Activated naive CD4-positive, alpha-beta T cell treated with anti-CD3 and anti-CD28 coated beads, Interleukin-2, amount 50 U/mL, for 72 hours (primary cell): ENCODE measurements at regions not wholly inside any gene's neighbourhood (a gene's known extent, or its start where the extent isn't known, plus 50 kb on each side); places are given as distances from the start of the nearest gene placed in this dataset.
"Not testable (repeated sequence)": the region's sequence is repeated elsewhere in the genome, so short reads cannot be mapped to it uniquely, and the experiment has no call there.

Experiments
- ATAC-seq, 2 donors: fragments of 150-1000 bp; cut with Tn5 transposase; 2 replicates each; pipeline ENCODE4 v1.10.0; 2021; ENCODE audit warnings: mild to moderate bottlenecking in 2 of 2, moderate library complexity in 2 of 2
- DNase-seq, 2 donors: peaks; one replicate each; pipeline ENCODE4 v3.0.0; 2021 to 2022; ENCODE audit warnings: low spot score in 2 of 2
- H3K27ac Mint-ChIP-seq, 2 donors: one replicate each; pipeline ENCODE4 v1.8.0; 2022; ENCODE audit warnings: mild to moderate bottlenecking in 2 of 2, mixed read lengths in 2 of 2
- H3K36me3 Mint-ChIP-seq, 2 donors: one replicate each; pipeline ENCODE4 v1.8.0; 2022; ENCODE audit warnings: mixed read lengths in 2 of 2
- H3K9me3 Mint-ChIP-seq, 2 donors: one replicate each; pipeline ENCODE4 v1.8.0; 2022; ENCODE audit warnings: mixed read lengths in 2 of 2

DNA sequence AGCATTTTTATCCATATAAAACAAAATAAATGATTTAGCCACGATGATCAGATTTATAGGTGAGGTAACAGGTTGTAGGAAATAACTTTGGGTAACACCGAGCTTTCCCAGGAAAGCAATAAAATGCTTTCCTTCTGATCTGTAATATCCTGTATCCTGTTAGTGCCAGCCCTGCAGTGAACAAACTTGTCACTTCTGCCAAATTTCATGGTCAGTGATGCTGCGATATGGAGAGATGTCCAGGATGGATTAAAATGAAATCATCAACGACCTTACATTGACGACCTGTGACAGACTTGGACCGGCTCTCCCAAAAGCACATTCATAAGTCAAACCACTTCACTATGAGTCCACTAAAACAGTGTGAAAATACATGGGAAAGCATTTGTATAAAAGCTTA lies 608.0 kb upstream of the NRP1 start:
- H3K27ac Mint-ChIP-seq, result no peak overlapping the region
- H3K9me3 Mint-ChIP-seq, result peaks cover 4 to 5% of the 10 kb centered on the region in 2 donors
- DNase-seq, result no peak
- H3K36me3 Mint-ChIP-seq, result no peaks in the 10 kb centered on the region
- ATAC-seq, result no peak

DNA sequence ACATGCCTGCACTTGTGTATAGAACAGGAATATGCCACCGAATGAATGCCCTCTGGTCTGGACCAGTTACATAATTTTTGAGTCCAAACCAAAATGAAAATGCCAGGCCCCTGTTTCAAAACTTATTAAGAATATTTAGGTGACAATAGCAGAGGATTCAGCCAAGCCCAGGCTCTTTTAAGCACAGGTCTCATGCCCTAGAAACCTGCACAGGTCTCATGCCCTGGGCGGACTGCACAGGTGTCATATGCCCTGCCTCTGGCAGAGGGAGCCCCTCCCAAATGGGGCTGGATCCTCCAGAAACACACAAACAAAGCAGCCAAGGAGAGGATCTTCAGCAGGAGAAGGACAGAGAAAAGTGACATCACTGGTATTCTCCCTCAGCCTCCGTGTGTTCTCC lies 605.4 kb upstream of the NRP1 start:
- H3K36me3 Mint-ChIP-seq, result no peaks in the 10 kb centered on the region
- ATAC-seq (no peak), DNase-seq (no peak)
- H3K27ac Mint-ChIP-seq, result no peak overlapping the region
- H3K9me3 Mint-ChIP-seq, result no peaks in the 10 kb centered on the region

DNA sequence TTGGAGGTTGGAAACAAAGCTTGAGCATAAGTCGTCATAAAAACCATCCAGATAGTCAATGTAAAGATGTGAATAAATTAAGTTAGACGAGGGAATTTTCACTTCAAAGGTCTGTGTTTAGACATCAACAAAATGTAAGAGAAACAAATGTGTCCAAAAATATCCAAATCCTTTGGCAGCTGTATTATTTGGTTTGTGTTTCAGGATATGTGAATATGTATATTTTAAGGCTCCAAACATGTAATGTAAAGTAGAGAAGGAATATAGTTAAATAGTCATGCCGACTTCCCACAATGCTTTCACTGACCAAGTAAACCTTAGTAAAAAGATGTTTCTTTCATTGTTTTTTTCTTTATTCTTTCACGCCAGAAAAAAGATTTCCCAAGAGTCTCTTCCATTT lies 604.9 kb upstream of the NRP1 start:
- Mint-ChIP-seq H3K36me3 (no peaks in the 10 kb centered on the region), H3K9me3 (no peaks in the 10 kb centered on the region), H3K27ac (no peak overlapping the region)
- no peak for DNase-seq
- no peak for ATAC-seq

DNA sequence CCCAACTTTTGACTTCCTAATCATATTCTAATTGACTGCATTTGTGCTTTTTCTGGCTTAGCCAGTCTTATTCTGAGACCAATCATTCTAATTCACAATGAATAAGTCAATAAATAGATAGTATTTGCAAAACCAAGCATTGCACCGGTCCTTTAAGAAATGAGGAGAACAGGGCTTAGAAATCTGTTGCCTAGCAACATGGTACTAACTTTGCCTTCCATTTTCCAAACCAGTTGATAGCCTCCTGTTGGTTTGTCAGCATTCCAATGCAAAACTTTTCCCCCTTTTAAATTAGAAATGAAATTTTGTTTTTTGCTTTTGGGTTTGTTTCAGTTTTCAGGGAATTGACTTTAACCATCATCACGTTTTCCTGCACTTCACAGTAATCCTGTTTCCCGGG lies 603.5 kb upstream of the NRP1 start:
- DNase-seq, result no peak
- no peak for ATAC-seq
- Mint-ChIP-seq H3K36me3 (no peaks in the 10 kb centered on the region), H3K27ac (no peak overlapping the region), H3K9me3 (no peaks in the 10 kb centered on the region)

DNA sequence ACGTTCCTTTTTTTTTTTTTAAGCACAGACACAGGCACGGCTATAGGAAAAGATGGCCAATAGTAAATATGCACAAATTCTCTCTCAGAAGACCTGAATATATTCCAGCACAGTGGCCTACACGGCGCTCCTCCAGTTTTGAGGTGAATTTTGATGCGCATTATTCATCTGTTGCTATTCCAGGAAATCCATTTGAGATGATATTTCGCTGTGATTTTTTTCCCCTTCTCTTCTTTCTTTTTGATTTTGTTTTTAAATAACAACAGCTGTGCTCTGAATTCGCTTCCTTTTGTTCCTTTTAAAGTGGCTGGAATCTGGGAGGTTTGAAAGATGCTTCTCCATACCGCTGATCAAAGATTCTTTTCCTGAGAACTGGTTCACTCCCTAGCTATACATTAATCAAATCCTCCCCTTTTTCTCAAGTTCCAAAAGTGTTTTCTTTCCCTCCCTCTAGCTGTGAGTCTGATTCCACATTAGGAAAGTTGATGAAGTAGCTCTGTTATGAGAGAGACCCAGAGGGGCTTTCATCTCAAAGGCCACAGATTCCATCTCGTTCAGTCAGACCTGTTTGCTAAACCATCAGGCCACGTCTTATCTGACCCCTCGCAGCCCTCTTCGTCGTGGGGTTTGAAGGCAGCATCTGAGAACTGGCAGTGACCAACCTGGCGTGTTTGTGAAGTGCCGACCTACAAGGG lies 602.7 kb upstream of the NRP1 start:
- H3K36me3 Mint-ChIP-seq, result no peaks in the 10 kb centered on the region
- no peak overlapping the region for H3K27ac Mint-ChIP-seq
- no peaks in the 10 kb centered on the region for H3K9me3 Mint-ChIP-seq
- ATAC-seq (no peak), DNase-seq (no peak)

DNA sequence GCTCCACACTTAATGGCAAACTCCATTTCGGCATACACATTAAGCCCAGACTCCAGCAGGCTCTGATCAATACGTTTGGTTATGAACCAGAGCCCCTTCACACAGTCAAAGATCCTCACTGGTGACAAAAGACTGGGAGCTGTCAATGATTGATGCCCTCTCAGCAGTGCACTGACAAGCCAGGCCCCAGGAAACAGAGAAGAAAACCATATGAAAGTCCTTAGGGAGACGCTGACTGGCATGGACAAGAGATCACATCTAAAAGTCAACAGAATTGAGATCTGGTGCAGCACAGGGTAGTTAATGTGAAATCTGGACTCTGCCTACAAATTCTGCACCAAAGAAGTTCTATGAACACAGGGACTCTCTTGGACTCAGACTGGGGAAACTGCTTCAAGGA lies 600.9 kb upstream of the NRP1 start:
- Mint-ChIP-seq H3K27ac (no peak overlapping the region), H3K36me3 (no peaks in the 10 kb centered on the region), H3K9me3 (no peaks in the 10 kb centered on the region)
- no peak for ATAC-seq
- no peak for DNase-seq

DNA sequence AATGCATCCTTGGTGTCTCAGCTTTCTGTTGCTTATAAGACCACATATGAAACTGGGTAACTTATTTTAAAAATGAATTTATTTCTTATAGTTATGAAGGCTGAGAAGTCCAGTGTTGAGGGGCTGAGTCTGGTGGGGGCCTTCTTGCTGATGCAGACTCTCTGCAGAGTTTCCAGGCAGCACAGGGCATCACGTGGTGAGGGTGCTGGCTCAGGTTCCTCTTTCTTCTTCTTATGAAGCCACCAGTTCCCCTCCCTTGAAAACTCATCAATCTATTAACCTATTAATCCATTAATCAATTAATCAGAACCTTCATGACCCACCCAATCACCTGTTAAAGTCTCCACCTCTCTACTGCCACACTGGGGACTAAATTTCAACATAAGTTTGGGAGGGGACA lies 595.6 kb upstream of the NRP1 start:
- no peaks in the 10 kb centered on the region for H3K36me3 Mint-ChIP-seq
- no peak overlapping the region for H3K27ac Mint-ChIP-seq
- ATAC-seq (no peak), DNase-seq (no peak)
- no peaks in the 10 kb centered on the region for H3K9me3 Mint-ChIP-seq

DNA sequence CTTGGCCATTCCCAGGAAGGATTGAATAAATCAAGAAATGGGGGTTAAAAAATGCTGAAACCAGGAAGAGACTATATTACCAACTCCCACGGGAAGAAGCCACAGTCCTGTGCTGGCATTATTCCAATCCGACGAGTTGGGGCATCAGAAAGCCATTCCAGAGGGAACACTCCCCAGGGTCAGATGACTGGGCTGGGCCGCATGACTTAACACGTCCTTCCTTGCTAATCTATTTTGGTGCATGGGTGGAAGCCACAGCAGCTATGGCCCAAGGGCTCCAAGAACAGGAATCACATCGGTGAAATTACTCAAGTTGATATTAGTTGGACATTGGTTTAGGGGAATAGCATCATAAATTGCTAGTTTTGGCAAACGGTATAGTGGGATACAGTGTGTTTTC lies 592.9 kb upstream of the NRP1 start:
- DNase-seq (no peak), ATAC-seq (no peak)
- H3K36me3 Mint-ChIP-seq, result no peaks in the 10 kb centered on the region
- no peaks in the 10 kb centered on the region for H3K9me3 Mint-ChIP-seq
- H3K27ac Mint-ChIP-seq, result no peak overlapping the region

DNA sequence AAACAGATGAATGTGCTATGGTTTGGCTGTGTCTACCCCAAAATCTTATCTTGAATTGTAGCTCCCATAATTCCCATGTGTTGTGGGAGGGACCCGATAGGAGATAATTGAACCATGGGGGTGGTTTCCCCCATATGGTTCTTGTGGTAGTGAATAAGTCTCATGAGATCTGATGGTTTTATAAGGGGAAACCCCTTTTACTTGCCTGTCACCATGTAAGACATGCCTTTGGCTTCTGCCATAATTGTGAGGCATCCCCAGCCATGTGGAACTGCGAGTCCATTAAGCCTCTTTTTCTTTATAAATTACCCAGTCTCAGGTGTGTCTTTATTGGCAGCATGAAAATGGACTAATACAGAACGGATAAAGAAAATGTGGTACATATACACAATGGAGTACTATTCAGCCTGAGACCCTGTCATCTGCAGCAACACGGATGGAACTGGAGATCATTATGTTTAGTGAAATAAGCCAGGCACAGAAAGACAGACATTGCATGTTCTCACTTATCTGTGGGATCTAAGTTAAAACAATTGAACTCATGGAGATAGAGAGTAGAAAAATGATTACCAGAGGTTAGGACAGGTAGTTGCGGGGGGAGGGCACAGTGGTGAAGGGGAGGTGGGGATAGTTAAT lies 587.6 kb upstream of the NRP1 start:
- H3K36me3 Mint-ChIP-seq, result no peaks in the 10 kb centered on the region
- H3K9me3 Mint-ChIP-seq, result peaks cover 5% of the 10 kb centered on the region in 2 donors
- DNase-seq (no peak), ATAC-seq (peak in 1 of 2 donors; percentile 59)
- no peak overlapping the region for H3K27ac Mint-ChIP-seq

DNA sequence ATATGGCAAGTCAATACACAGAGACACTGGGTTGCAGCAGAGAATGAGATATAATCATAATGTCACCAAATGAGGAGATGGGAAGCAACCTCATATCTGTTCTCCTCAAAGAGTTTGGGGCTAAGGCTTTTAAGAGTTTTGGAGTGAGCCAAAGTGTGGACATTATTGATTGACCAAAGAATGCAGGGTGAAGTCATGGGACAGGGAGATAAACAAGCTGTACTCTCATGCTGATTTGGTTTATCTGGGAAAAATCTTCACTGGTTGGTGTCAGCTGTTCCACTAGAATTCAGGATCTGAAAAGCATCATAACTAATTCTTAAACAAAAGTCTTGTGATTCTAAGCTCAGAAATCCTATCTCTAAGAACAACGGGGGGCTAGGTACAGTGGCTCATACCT lies 585.9 kb upstream of the NRP1 start:
- Mint-ChIP-seq H3K36me3 (no peaks in the 10 kb centered on the region), H3K27ac (no peak overlapping the region), H3K9me3 (peaks cover 5% of the 10 kb centered on the region in 2 donors)
- ATAC-seq, result no peak
- DNase-seq, result no peak

DNA sequence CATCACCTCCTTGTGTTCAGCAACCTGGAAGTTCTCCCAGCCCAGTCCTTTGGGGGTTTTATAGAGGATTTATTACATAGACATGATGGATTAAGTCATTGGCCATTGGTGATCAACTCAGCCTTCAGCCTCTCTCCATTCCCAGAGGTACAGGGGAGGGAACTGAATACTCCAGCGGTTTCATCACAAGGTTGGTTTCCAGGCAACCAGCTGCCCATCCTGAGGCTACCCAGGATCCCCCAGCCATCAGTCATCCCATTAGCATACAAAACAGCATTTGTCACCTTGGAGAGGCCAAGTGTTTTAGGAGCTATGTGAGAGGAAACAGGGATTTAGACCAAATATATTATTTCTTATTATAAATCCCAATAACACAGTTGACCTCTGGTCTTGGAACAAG lies 584.8 kb upstream of the NRP1 start:
- no peak overlapping the region for H3K27ac Mint-ChIP-seq
- H3K36me3 Mint-ChIP-seq, result no peaks in the 10 kb centered on the region
- no peak for DNase-seq
- ATAC-seq, result no peak
- peaks cover 5% of the 10 kb centered on the region in 2 donors for H3K9me3 Mint-ChIP-seq

DNA sequence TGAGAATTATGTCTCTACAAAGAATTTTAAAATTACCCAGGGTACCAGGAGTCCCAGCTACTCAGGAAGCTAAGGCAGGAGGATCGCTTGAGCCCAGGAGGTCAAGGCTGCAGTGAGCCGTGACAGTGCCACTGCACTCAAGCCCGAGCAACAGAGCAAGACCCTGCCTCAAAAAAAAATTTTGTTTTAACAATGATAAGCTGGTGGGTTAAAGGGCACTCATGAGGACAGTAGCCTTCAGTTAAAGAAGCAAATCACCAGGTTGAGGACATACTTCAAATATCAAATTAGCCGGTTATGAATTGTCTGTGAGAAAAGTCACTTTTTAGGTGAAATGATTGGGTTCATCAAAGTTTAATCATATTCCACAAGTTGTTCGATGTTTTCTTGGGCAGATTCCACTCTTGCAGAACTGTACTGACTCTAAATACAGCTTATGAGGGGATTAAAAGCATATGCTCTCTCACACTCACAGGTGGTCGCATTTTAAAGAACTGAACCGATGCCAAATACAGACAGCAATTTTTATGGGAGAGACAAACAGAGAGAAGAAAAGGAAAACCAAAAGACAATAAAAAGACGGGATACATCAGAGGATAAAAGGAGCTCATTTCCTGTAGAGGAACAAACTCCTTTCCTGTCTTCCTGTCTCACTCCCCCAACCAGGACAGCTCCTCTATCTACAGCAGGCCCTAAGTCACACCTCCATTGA lies 582.8 kb upstream of the NRP1 start:
- DNase-seq, result no peak
- Mint-ChIP-seq H3K9me3 (peaks cover 5% of the 10 kb centered on the region in 2 donors), H3K27ac (no peak overlapping the region), H3K36me3 (no peaks in the 10 kb centered on the region)
- no peak for ATAC-seq

DNA sequence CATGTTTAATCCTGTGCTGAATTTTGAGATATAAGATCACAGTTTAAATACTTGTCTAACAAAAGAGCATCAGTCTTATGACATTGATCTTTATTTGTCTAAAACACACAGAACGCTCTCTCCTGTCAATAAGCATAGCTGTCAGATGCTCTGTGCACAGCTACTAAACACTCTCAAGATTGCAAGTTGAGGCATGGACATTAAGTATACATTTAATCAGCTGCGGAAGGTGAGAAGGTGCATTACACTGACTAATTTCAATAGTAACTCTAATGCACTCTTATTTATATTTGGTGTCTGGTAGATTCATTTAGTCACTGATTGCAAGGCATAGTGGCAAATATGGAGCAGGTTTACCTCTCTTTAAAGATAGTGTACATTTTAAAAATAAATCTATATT lies 580.3 kb upstream of the NRP1 start:
- DNase-seq (no peak), ATAC-seq (no peak)
- no peaks in the 10 kb centered on the region for H3K9me3 Mint-ChIP-seq
- H3K27ac Mint-ChIP-seq, result no peak overlapping the region
- H3K36me3 Mint-ChIP-seq, result no peaks in the 10 kb centered on the region

DNA sequence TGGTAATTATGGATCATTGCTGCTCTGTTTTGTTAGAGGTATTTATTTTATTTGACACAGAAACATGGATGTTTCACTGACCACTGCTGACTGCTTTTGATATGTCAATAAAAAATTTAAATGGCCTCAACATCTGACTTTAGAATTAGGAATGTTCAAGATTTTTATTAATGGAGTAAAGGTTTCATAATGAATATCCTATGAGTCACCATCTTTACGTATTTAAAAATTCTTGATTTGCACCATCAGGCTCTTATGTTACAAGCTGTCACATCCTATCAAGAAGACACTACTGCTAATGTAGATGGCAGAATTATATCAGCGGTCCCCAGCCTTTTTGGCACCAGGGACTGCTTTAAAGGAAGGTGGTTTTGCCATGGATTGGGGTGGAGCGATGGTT lies 578.7 kb upstream of the NRP1 start:
- ATAC-seq, result no peak
- H3K27ac Mint-ChIP-seq, result no peak overlapping the region
- H3K36me3 Mint-ChIP-seq, result no peaks in the 10 kb centered on the region
- no peaks in the 10 kb centered on the region for H3K9me3 Mint-ChIP-seq
- DNase-seq, result no peak

DNA sequence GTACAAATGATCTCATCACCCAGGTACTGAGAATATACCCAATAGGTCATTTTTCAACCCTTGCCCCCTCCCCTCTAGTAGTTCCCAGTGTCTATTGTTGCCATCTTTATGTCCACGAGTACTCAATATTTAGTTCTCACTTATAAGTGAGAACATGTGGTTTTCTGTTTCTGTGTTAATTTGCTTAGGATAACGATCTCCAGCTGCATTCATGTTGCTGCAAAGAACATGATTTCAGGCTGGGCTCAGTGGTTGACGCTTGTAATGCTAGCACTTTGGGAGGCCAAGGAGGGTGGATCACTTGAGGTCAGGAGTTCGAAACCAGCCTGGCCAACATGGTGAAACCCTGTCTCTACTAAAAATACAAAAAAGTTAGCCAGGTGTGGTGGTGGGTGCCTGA lies 575.0 kb upstream of the NRP1 start:
- H3K36me3 Mint-ChIP-seq, H3K27ac Mint-ChIP-seq, ATAC-seq, H3K9me3 Mint-ChIP-seq, DNase-seq: not testable (repeated sequence)

DNA sequence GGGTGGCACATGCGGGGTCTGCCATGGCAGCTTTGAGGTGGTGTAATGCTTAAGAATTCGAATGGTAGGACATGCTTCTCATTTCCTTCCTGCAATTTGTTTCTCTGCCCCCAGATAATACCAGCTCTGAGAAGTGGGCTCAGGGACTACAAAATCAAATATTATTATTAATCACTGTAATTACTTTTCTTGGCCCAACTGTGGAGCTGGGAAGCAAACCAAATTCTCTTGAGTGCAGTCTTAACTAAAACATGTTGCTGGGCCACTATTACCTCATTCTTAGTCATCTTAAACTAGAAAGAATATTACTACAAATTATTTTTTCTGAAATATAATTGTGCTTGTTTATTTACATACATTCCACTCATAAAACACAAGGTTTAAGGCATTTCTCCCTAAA lies 566.7 kb upstream of the NRP1 start:
- ATAC-seq (no peak), DNase-seq (no peak)
- H3K9me3 Mint-ChIP-seq, result peaks cover 5 to 7% of the 10 kb centered on the region in 2 donors
- no peak overlapping the region for H3K27ac Mint-ChIP-seq
- no peaks in the 10 kb centered on the region for H3K36me3 Mint-ChIP-seq

DNA sequence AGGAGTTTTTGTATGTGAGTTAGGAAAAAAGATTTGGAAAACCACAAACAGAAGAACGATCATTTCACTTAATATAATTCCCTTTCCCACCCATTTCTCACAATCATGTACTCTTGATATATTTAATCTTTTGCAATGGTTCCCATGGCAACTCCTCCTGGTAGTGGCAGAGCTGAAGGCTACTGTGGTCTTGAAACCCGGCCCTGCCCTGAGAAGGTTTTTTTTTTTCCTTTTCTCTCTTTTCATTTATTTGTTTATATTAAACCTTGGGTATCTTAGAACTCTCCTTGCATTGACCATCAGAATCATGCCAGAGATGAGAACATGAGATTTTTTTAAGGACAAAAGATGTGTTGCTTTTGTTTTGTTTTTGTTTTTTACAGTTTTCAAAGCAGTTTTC lies 566.1 kb upstream of the NRP1 start:
- no peak for ATAC-seq
- Mint-ChIP-seq H3K36me3 (no peaks in the 10 kb centered on the region), H3K9me3 (peaks cover 5 to 7% of the 10 kb centered on the region in 2 donors), H3K27ac (no peak overlapping the region)
- DNase-seq, result no peak
